GM21381 (cell line): ENCODE measurements at regions not wholly inside any gene's neighbourhood (a gene's known extent, or its start where the extent isn't known, plus 50 kb on each side); places are given as distances from the start of the nearest gene placed in this dataset.
"Not testable (repeated sequence)": the region's sequence is repeated elsewhere in the genome, so short reads cannot be mapped to it uniquely, and the experiment has no call there.

Experiments used
- ATAC-seq: cut with Tn5 transposase; IDR thresholded peaks from one replicate; pipeline ENCODE4 v1.9.1; 2021; ENCODE audit warnings: mild to moderate bottlenecking, moderate library complexity; ENCODE audit not compliant: unreplicated experiment

DNA sequence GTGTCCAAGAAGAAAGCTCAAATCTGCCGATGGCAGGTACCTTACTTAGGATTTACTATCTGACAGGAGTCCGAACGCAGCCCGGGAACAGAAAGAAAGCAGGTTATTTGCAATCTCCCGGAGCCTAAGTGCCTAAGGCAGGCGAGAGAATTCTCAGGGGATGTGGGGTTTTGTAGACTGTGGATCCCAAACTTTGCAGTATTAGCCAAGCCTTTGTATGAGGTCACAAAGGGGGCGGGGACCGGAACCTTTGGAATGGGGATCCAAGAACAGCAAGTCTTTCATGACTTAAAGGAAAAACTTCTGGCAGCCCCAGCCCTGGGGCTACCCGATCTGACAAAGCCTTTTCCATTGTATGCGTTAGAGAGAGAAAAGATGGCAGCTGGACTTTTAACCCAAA, 80.6 kb upstream of the RUBCNL start:
- ATAC-seq = not testable (repeated sequence)

DNA sequence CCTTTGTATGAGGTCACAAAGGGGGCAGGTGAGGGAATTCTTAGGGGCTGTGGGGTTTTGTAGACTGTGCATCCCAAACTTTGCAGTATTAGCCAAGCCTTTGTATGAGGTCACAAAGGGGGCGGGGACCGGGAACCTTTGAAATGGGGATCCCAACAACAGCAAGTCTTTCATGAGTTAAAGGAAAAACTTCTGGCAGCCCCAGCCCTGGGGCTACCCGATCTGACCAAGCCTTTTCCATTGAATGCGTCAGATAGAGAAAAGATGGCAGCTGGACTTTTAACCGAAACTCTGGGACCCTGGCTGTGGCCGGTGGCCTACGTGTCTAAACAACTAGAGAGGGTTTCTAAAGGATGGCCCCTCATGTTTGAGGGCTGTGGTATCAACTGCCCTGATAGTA, 79.0 kb upstream of the RUBCNL start:
- ATAC-seq = not testable (repeated sequence)

GRCh38 chr13:46463719-46464118, 76.7 kb upstream of the RUBCNL start:
- no peak for ATAC-seq

- ATAC-seq = not testable (repeated sequence)
Observed at GRCh38 chr13:46460223-46460622, 73.2 kb upstream of the RUBCNL start.

GRCh38 chr13:46457255-46457654, 70.2 kb upstream of the RUBCNL start:
- ATAC-seq = not testable (repeated sequence)

DNA sequence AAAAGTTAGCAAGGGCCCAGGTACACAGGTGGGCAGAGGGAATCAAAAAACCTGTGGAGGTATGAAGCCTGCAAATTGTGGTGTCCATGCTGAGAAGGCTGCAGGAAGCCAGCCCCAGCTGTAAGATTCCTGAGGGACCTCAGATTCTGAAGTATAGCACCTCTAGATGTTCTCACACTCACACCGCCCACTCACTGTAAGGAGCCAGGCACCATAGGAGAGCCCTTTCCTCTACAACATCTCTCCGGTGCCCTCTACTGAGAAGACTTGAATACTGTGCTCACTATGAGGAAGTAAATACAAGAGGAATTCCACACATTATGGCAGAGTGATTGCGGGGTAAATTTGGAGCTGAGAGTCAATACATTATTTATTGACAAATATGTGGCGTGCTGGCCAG, 68.9 kb upstream of the RUBCNL start:
- not testable (repeated sequence) for ATAC-seq

DNA sequence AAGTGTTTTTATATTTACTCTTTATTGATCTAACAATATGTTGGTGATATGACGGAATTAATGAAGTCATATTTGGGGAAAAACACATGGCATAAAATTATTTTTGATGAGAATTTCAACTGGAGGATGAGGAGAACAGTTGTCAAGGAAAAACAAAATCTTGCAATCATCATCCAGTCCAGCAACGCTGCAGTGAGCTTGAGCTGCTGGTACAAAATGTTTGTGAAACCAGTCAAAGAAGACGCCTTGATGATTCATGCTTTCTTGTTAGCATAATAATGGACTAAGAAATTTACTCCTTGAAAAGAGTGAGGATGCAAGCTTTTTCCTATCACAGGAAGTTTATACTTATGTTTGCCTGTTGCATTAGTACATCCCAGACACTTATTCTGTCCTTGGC, 64.1 kb upstream of the RUBCNL start:
- ATAC-seq = not testable (repeated sequence)

DNA sequence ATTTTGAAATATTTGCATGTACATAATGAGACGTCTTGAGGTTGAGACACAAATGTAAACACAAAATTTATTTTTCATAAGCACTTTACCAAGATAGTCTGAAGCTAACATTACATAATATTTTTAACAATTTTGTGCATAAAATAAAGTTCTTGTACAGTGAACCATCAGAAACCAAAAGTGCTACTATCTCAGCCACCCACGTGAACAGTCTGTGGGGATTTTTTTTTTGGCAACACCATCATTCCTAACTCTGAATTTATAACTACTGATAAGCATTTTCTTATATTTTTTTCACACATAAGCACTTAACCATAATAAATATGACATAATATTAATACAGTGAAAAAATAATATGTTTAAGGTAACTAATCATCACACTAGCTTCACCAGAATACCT, 62.9 kb upstream of the RUBCNL start:
- not testable (repeated sequence) for ATAC-seq

DNA sequence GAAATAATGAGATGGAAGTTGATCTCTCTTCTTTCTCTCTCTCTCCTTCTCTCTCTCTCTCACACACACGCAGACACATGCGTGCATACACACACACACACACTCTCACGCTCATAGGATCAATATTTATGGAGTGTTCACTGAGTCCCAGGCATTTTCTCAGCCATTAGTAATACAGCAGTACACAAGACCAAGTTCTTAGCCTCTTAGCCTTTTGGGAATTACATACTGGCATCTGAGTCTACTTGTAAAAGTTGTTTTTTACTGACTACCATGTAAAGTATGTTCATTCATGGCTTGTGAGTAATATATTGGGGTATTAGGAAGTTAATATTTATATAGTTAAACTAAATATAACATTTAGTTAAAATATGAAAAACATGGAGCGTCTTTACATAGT, 61.1 kb upstream of the RUBCNL start:
- not testable (repeated sequence) for ATAC-seq

GRCh38 chr13:46437808-46438404, 50.9 kb upstream of the RUBCNL start:
- ATAC-seq = not testable (repeated sequence)
